HCT116 (cell line): ENCODE measurements at regions not wholly inside any gene's neighbourhood (a gene's known extent, or its start where the extent isn't known, plus 50 kb on each side); places are given as distances from the start of the nearest gene placed in this dataset.

ENCODE experiments used
- ATAC-seq: fragments of 200-7000 bp; cut with Tn5 transposase; 2 replicates; pipeline ENCODE4 v1.9.1; 2020; ENCODE audit warnings: mild to moderate bottlenecking, moderate library complexity
- BruUV-seq: library from RNA; stranded (reverse); fragments of 400-500 nt; replicated peaks from 2 replicates; lab custom pipeline; 2021; lab: Mats Ljungman, UMichigan
- CTCF ChIA-PET: fragments of 300-600 bp; sonication (Branson Sonifier 250); formaldehyde crosslinking; loops from one replicate; lab custom pipeline; 2021; ENCODE audit warnings: antibody characterized with exemption; lab: Charles Lee
- POLR2A ChIA-PET: fragments of 300-600, 350-600 bp; sonication (Branson Sonifier 250); formaldehyde crosslinking; loops from one replicate; lab custom pipeline; 2021; ENCODE audit warnings: antibody characterized with exemption; lab: Charles Lee
- RAD21 ChIA-PET, 2 experiments: fragments of 300-600 bp; sonication (Branson Sonifier 250); formaldehyde crosslinking; loops; one replicate each; lab custom pipeline; 2023; ENCODE audit warnings: low total read pairs in 2 of 2; ENCODE audit not compliant: uncharacterized antibody in 2 of 2, unreplicated experiment in 2 of 2, low non-redundant PET in 1 of 2; lab: Charles Lee
- DNase-seq: peaks from one replicate; pipeline ENCODE4 v3.0.0-alpha.2; 2010; ENCODE audit warnings: low read depth, low spot score
- H2AFZ ChIP-seq: fragments of 200-600 bp; shearing (Covaris generic), sonication (generic); 2 replicates; pipeline ENCODE4 v1.6.1; 2017; ENCODE audit warnings: low read depth, mixed run types, mixed read lengths, antibody characterized with exemption, low read length; ENCODE audit not compliant: poor library complexity, severe bottlenecking
- H3K27ac ChIP-seq: 2 replicates; pipeline ENCODE4 v1.5.1; 2012; ENCODE audit warnings: low read depth, low read length
- H3K27me3 ChIP-seq: fragments of 200-600 bp; sonication (generic); 2 replicates; pipeline ENCODE4 v1.6.1; 2016; ENCODE audit warnings: mixed run types, low read length, mixed read lengths; ENCODE audit not compliant: insufficient read depth
- H3K36me3 ChIP-seq, 2 experiments: fragments of 200-500 bp in 1 of 2; fragments of 200-600 bp in 1 of 2; sonication (Bioruptor generic) in 1 of 2; sonication (generic) in 1 of 2; 2 replicates each; pipeline versions ENCODE4 v1.5.1 to v1.6.1; 2014 to 2016; ENCODE audit warnings: low read length in 2 of 2, inconsistent platforms in 1 of 2, mixed read lengths in 1 of 2, mixed run types in 1 of 2; ENCODE audit not compliant: insufficient read depth in 2 of 2, control insufficient read depth in 1 of 2
- H3K4me1 ChIP-seq, 2 experiments: fragments of 200-600 bp in 1 of 2; sonication (generic) in 1 of 2; 2 replicates each; pipeline versions ENCODE4 v1.5.1 to v1.6.1; 2012 to 2017; ENCODE audit warnings: low read length in 2 of 2, inconsistent platforms in 1 of 2, mild to moderate bottlenecking in 1 of 2, mixed read lengths in 1 of 2, mixed run types in 1 of 2, moderate library complexity in 1 of 2; ENCODE audit not compliant: insufficient read depth in 2 of 2, control insufficient read depth in 1 of 2
- H3K4me2 ChIP-seq: fragments of 200-600 bp; sonication (generic); 2 replicates; pipeline ENCODE4 v1.6.1; 2017; ENCODE audit warnings: mixed run types, low read length, mixed read lengths
- H3K4me3 ChIP-seq, 2 experiments: fragments of 200-600 bp in 1 of 2; sonication (generic) in 1 of 2; replicated peaks in 1 of 2; 2 replicates each; pipeline ENCODE4 v1.5.1; 2011 to 2016; ENCODE audit warnings: low read length in 2 of 2, control low read depth in 1 of 2, low read depth in 1 of 2, mild to moderate bottlenecking in 1 of 2, mixed read lengths in 1 of 2, mixed run types in 1 of 2
- H3K79me2 ChIP-seq: fragments of 200-600 bp; sonication (generic); 2 replicates; pipeline ENCODE4 v1.6.1; 2017; ENCODE audit warnings: mild to moderate bottlenecking, mixed run types, low read length, moderate library complexity, mixed read lengths; ENCODE audit not compliant: insufficient read depth
- H3K9ac ChIP-seq: fragments of 200-600 bp; sonication (generic); 2 replicates; pipeline ENCODE4 v1.6.1; 2016; ENCODE audit warnings: low read length, mixed read lengths
- H3K9me2 ChIP-seq: fragments of 200-600 bp; sonication (generic), shearing (Covaris generic); 2 replicates; pipeline ENCODE4 v1.6.1; 2017; ENCODE audit warnings: mixed run types, mild to moderate bottlenecking, moderate library complexity; ENCODE audit not compliant: insufficient read depth
- H3K9me3 ChIP-seq, 2 experiments: fragments of 200-500 bp in 1 of 2; fragments of 200-600 bp in 1 of 2; sonication (Bioruptor generic) in 1 of 2; sonication (generic) in 1 of 2; 2 replicates each; pipeline ENCODE4 v1.6.1; 2014 to 2017; ENCODE audit warnings: low read length in 2 of 2, mixed read lengths in 2 of 2, inconsistent platforms in 1 of 2, low read depth in 1 of 2, mild to moderate bottlenecking in 1 of 2, mixed run types in 1 of 2, moderate library complexity in 1 of 2; ENCODE audit not compliant: control insufficient read depth in 1 of 2, insufficient read depth in 1 of 2
- H4K20me1 ChIP-seq: fragments of 200-600 bp; sonication (generic), shearing (Covaris generic); 2 replicates; pipeline ENCODE4 v1.6.1; 2017; ENCODE audit warnings: mixed run types, mild to moderate bottlenecking, moderate library complexity; ENCODE audit not compliant: insufficient read depth
- ATF3 ChIP-seq: IDR thresholded peaks from 2 replicates; pipeline ENCODE4 v1.6.1; 2012
- CBX3 ChIP-seq: IDR thresholded peaks from 2 replicates; pipeline ENCODE4 v1.6.1; 2012; ENCODE audit warnings: low read depth
- EGR1 ChIP-seq: IDR thresholded peaks from 2 replicates; pipeline ENCODE4 v1.6.1; 2012; ENCODE audit warnings: low read depth
- ELF1 ChIP-seq: IDR thresholded peaks from 2 replicates; pipeline ENCODE4 v1.6.1; 2012; ENCODE audit warnings: low read depth, borderline replicate concordance
- EZH2phosphoT487 ChIP-seq: fragments of 200-600 bp; IDR thresholded peaks from 2 replicates; pipeline ENCODE4 v1.6.1; 2018; ENCODE audit warnings: antibody characterized with exemption, borderline replicate concordance
- FOSL1 ChIP-seq: IDR thresholded peaks from 2 replicates; pipeline ENCODE4 v1.6.1; 2012; ENCODE audit warnings: low read depth
- JUND ChIP-seq: IDR thresholded peaks from 2 replicates; pipeline ENCODE4 v1.6.1; 2012
- MAX ChIP-seq: IDR thresholded peaks from 2 replicates; pipeline ENCODE4 v1.6.1; 2012
- POLR2AphosphoS5 ChIP-seq: IDR thresholded peaks from 2 replicates; pipeline ENCODE4 v1.6.1; 2011; ENCODE audit warnings: mild to moderate bottlenecking, low read depth, low read length, moderate library complexity
- REST ChIP-seq: IDR thresholded peaks from 2 replicates; pipeline ENCODE4 v1.6.1; 2012; ENCODE audit warnings: low read depth
- SIN3A ChIP-seq: IDR thresholded peaks from 2 replicates; pipeline ENCODE4 v1.6.1; 2012; ENCODE audit warnings: low read depth
- SP1 ChIP-seq: IDR thresholded peaks from 2 replicates; pipeline ENCODE4 v1.6.1; 2012; ENCODE audit warnings: low read depth
- SRF ChIP-seq: IDR thresholded peaks from 2 replicates; pipeline ENCODE4 v1.6.1; 2012; ENCODE audit warnings: low read depth
- TCF7L2 ChIP-seq: IDR thresholded peaks from 2 replicates; pipeline ENCODE4 v1.7.0; 2011; ENCODE audit warnings: borderline replicate concordance, inconsistent platforms; ENCODE audit not compliant: insufficient read depth, insufficient read length; ENCODE audit errors: extremely low read depth
- YY1 ChIP-seq: IDR thresholded peaks from 2 replicates; pipeline ENCODE4 v1.6.1; 2011; ENCODE audit warnings: low read length, low read depth, moderate library complexity, mild to moderate bottlenecking; ENCODE audit not compliant: insufficient replicate concordance; ENCODE audit errors: extremely low read depth
- ZBTB33 ChIP-seq: IDR thresholded peaks from 2 replicates; pipeline ENCODE4 v1.6.1; 2011; ENCODE audit warnings: mild to moderate bottlenecking, low read length, moderate library complexity; ENCODE audit not compliant: insufficient replicate concordance; ENCODE audit errors: extremely low read depth
- ZFX ChIP-seq: fragments of 450-650 bp; IDR thresholded peaks from 2 replicates; pipeline ENCODE4 v1.6.1; 2017
- ZNF274 ChIP-seq: fragments of 200-500 bp; sonication (Bioruptor generic); IDR thresholded peaks from 2 replicates; pipeline ENCODE4 v1.6.1; 2014; ENCODE audit warnings: mild to moderate bottlenecking, low read depth, low read length, inconsistent platforms
- intact Hi-C: fragments of 100-400 bp; cut with micrococcal nuclease; formaldehyde crosslinking; loops from 2 replicates; pipeline ENCODE4 v1.10.0; 2022
- TF ChIP-seq, protein P1 (sequence below), 3 experiments: fragments of 200-600 bp in 1 of 3; sonication (generic) in 1 of 3; IDR thresholded peaks in 2 of 3; conservative IDR thresholded peaks in 1 of 3; 2 replicates each; pipeline ENCODE4 v1.5.1; 2012 to 2017; ENCODE audit warnings: low read depth in 2 of 3, low read length in 2 of 3, antibody characterized with exemption in 1 of 3, borderline replicate concordance in 1 of 3, control low read depth in 1 of 3, mild to moderate bottlenecking in 1 of 3, mixed read lengths in 1 of 3, mixed run types in 1 of 3, moderate library complexity in 1 of 3; ENCODE audit not compliant: insufficient read depth in 1 of 3

GRCh38 chr4:43875655-43876054 lies 573.0 kb downstream of the KCTD8 start (continued):
- no peak for TF ChIP-seq POLR2AphosphoS5
- TF ChIP-seq JUND = no peak

DNA sequence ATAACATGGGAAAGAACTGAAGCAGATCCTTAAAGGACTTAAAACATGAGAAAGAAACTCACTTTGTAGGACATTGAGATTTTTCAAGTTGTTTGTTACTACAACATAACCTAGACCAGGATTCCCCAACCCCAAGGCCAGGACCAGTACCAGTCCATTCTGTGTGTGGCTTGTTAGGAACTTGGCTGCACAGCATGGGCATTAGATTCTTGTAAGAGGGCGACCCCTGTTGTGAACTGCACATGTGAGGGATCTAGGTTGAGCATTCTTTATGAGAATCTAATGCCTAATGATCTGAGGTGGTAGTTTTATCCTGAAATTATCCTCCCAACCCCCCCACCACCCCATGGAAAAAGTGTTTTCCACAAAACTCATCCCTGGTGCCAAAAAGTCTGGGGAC lies 566.1 kb downstream of the KCTD8 start:
- Histone ChIP-seq H3K27me3 (no peaks in the 10 kb centered on the region), H3K9me2 (no peaks in the 10 kb centered on the region), H3K9me3 (peaks cover 0 to 7% of the 10 kb centered on the region in 2 experiments; a peak in 2 of 4 replicates), H4K20me1 (no peaks in the 10 kb centered on the region), H3K36me3 (no peaks in the 10 kb centered on the region), H2AFZ (no peak overlapping the region), H3K27ac (no peak overlapping the region), H3K4me3 (no peak overlapping the region), H3K4me2 (no peak overlapping the region), H3K9ac (no peak overlapping the region), H3K79me2 (no peaks in the 10 kb centered on the region), H3K4me1 (no peaks in the 10 kb centered on the region)
- ChIA-PET CTCF (no interaction called here), POLR2A (no interaction called here), RAD21 (no interaction called here)
- DNase-seq = no peak
- no peak for TF ChIP-seq MAX
- TF ChIP-seq ATF3 = no peak
- no peak for TF ChIP-seq ZBTB33
- no peak for TF ChIP-seq POLR2AphosphoS5
- TF ChIP-seq REST = no peak
- no peak for TF ChIP-seq FOSL1
- no peak for TF ChIP-seq CBX3
- no peak for TF ChIP-seq SRF
- TF ChIP-seq TCF7L2 = no peak
- TF ChIP-seq ELF1 = no peak
- no peak for TF ChIP-seq EGR1
- TF ChIP-seq SP1 = no peak
- TF ChIP-seq, protein P1, sequence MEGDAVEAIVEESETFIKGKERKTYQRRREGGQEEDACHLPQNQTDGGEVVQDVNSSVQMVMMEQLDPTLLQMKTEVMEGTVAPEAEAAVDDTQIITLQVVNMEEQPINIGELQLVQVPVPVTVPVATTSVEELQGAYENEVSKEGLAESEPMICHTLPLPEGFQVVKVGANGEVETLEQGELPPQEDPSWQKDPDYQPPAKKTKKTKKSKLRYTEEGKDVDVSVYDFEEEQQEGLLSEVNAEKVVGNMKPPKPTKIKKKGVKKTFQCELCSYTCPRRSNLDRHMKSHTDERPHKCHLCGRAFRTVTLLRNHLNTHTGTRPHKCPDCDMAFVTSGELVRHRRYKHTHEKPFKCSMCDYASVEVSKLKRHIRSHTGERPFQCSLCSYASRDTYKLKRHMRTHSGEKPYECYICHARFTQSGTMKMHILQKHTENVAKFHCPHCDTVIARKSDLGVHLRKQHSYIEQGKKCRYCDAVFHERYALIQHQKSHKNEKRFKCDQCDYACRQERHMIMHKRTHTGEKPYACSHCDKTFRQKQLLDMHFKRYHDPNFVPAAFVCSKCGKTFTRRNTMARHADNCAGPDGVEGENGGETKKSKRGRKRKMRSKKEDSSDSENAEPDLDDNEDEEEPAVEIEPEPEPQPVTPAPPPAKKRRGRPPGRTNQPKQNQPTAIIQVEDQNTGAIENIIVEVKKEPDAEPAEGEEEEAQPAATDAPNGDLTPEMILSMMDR (IDR thresholded peaks at IDR 0.05 in 2 of 3, conservative IDR thresholded peaks at IDR 0.05 in 1 of 3; ENCODE audit: borderline replicate concordance in 1 of 3, insufficient read depth in 1 of 3, low read depth in 2 of 3, low read length in 2 of 3) = no peak
- no peak for TF ChIP-seq SIN3A
- TF ChIP-seq ZFX = no peak
- no peak for TF ChIP-seq EZH2phosphoT487
- TF ChIP-seq JUND = no peak
- TF ChIP-seq YY1 = no peak
- no peak for TF ChIP-seq ZNF274
- intact Hi-C loops = no loop called here
- BruUV-seq = no TSS peak
- no peak for ATAC-seq
